C4-2B (cell line): ENCODE measurements at regions not wholly inside any gene's neighbourhood (a gene's known extent, or its start where the extent isn't known, plus 50 kb on each side); places are given as distances from the start of the nearest gene placed in this dataset.

Experiments
- CTCF ChIP-seq: fragments of 450-650 bp; conservative IDR thresholded peaks from 2 replicates; pipeline ENCODE4 v1.5.1; 2017; ENCODE audit warnings: mild to moderate bottlenecking
- ZFX ChIP-seq: fragments of 450-650 bp; IDR thresholded peaks from 2 replicates; pipeline ENCODE4 v1.6.1; 2017

GRCh38 chr12:13794706-13795105, 186.7 kb downstream of the GRIN2B start:
- no peak for TF ChIP-seq CTCF
- no peak for TF ChIP-seq ZFX
